Keratinocyte (primary cell): ENCODE measurements at regions not wholly inside any gene's neighbourhood (a gene's known extent, or its start where the extent isn't known, plus 50 kb on each side); places are given as distances from the start of the nearest gene placed in this dataset.

ENCODE experiments used
- DNase-seq: peaks from one replicate; pipeline ENCODE4 v3.0.0-alpha.2; 2011; ENCODE audit warnings: low read depth, missing footprints, low spot score
- FAIRE-seq: peaks from 2 replicates; lab custom pipeline; 2011; peaks lifted over from hg19 to GRCh38; lab: Jason Lieb, UNC
- H2AFZ ChIP-seq: 2 replicates; pipeline ENCODE4 v1.6.0; 2012; ENCODE audit warnings: low read length, control low read depth, inconsistent platforms; ENCODE audit not compliant: control insufficient read depth
- H3K27ac ChIP-seq: 2 replicates; pipeline ENCODE4 v1.5.1; 2011; ENCODE audit warnings: low read length; ENCODE audit not compliant: control insufficient read depth, insufficient read depth
- H3K27me3 ChIP-seq: 3 replicates; pipeline ENCODE4 v1.6.0; 2011; ENCODE audit warnings: low read length; ENCODE audit not compliant: control insufficient read depth, insufficient read depth; ENCODE audit errors: extremely low read depth
- H3K36me3 ChIP-seq, 2 experiments: 2 replicates in 1 of 2; 3 replicates in 1 of 2; pipeline ENCODE4 v1.5.1; 2011; ENCODE audit warnings: low read length in 2 of 2, mild to moderate bottlenecking in 1 of 2; ENCODE audit not compliant: control insufficient read depth in 2 of 2, insufficient read depth in 2 of 2; ENCODE audit errors: extremely low read depth in 1 of 2
- H3K4me1 ChIP-seq: 3 replicates; pipeline ENCODE4 v1.5.1; 2011; ENCODE audit warnings: low read length; ENCODE audit not compliant: control insufficient read depth, insufficient read depth; ENCODE audit errors: extremely low read depth
- H3K4me2 ChIP-seq: 3 replicates; pipeline ENCODE4 v1.6.0; 2011; ENCODE audit warnings: low read depth, low read length; ENCODE audit not compliant: control insufficient read depth, insufficient read depth; ENCODE audit errors: extremely low read depth
- H3K4me3 ChIP-seq, 3 experiments: fragments of 200-600 bp in 1 of 3; sonication (generic) in 1 of 3; 2 replicates in 2 of 3; 3 replicates in 1 of 3; pipeline ENCODE4 v1.5.1; 2011 to 2016; ENCODE audit warnings: low read length in 3 of 3, mild to moderate bottlenecking in 3 of 3, control low read depth in 2 of 3, inconsistent platforms in 1 of 3, low read depth in 1 of 3, mixed read lengths in 1 of 3, mixed run types in 1 of 3, moderate library complexity in 1 of 3; ENCODE audit not compliant: control insufficient read depth in 2 of 3, insufficient read depth in 2 of 3; ENCODE audit errors: extremely low read depth in 1 of 3
- H3K79me2 ChIP-seq: 2 replicates; pipeline ENCODE4 v1.6.0; 2012; ENCODE audit warnings: low read length; ENCODE audit not compliant: control insufficient read depth, insufficient read depth
- H3K9ac ChIP-seq: 3 replicates; pipeline ENCODE4 v1.6.0; 2011; ENCODE audit warnings: low read length; ENCODE audit not compliant: control insufficient read depth, insufficient read depth; ENCODE audit errors: extremely low read depth
- H3K9me1 ChIP-seq: 3 replicates; pipeline ENCODE4 v1.6.0; 2011; ENCODE audit warnings: low read length; ENCODE audit not compliant: control insufficient read depth, insufficient read depth; ENCODE audit errors: extremely low read depth
- H3K9me3 ChIP-seq: 2 replicates; pipeline ENCODE4 v1.5.1; 2012; ENCODE audit warnings: low read depth, low read length; ENCODE audit not compliant: control insufficient read depth
- H4K20me1 ChIP-seq: 3 replicates; pipeline ENCODE4 v1.6.0; 2011; ENCODE audit warnings: low read length; ENCODE audit not compliant: control insufficient read depth, insufficient read depth; ENCODE audit errors: extremely low read depth
- CTCF ChIP-seq, 3 experiments: IDR thresholded peaks in 1 of 3; conservative IDR thresholded peaks in 1 of 3; optimal IDR thresholded peaks in 1 of 3; 2 replicates in 2 of 3; 3 replicates in 1 of 3; pipeline versions ENCODE3 to v1.5.1; 2011; ENCODE audit warnings: low read length in 3 of 3, mild to moderate bottlenecking in 3 of 3, moderate library complexity in 2 of 3, control low read depth in 1 of 3, inconsistent platforms in 1 of 3; ENCODE audit not compliant: insufficient read depth in 2 of 3; ENCODE audit errors: extremely low read depth in 1 of 3
- EZH2 ChIP-seq: IDR thresholded peaks from one replicate; pipeline ENCODE4 v1.6.1; 2012; ENCODE audit warnings: inconsistent platforms, mild to moderate bottlenecking, low read length, moderate library complexity
- dilution Hi-C: fragments of 300-500 bp; cut with MboI; formaldehyde crosslinking; loops from one replicate; pipeline ENCODE4 v1.7.0; 2020; ENCODE audit warnings: low sequenced_read_pairs; ENCODE audit not compliant: extremely low pct_ligation_motif_present

GRCh38 chr4:144463896-144464295 is 182.1 kb upstream of the HHIP start:
- FAIRE-seq, result no peak
- TF ChIP-seq EZH2 (no peak), CTCF (optimal IDR thresholded peaks at IDR 0.05 in 1 of 3, IDR thresholded peaks at IDR 0.05 in 1 of 3, conservative IDR thresholded peaks at IDR 0.05 in 1 of 3; ENCODE audit: extremely low read depth in 1 of 3, insufficient read depth in 2 of 3, low read length in 3 of 3) (no peak)
- dilution Hi-C loops, result no loop called here

DNA sequence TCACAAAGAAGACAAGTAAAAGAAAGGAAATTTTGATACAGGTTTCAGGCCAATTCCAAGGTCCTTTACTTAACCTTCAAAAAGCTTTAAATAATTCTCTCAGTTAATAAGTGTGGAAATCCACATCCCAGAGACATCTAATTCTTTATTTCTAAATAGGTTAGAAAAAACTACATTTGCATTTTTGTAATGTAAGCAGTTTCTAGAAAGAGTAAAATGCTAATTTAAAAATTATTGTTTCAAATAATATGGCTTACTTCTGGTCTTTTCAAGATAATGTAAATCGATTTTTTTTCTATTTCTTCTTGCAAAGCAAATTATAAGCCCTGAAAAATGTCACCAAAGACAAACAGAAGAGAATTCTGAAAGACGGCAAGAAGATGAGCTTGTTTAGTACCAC is 180.4 kb upstream of the HHIP start:
- Histone ChIP-seq H4K20me1 (no peaks in the 10 kb centered on the region), H3K27ac (no peak overlapping the region), H3K9me3 (no peaks in the 10 kb centered on the region), H3K9me1 (no peaks in the 10 kb centered on the region), H3K27me3 (no peaks in the 10 kb centered on the region), H3K79me2 (no peaks in the 10 kb centered on the region), H2AFZ (no peak overlapping the region), H3K9ac (no peak overlapping the region), H3K4me1 (no peaks in the 10 kb centered on the region), H3K4me3 (no peak overlapping the region), H3K4me2 (no peak overlapping the region), H3K36me3 (no peaks in the 10 kb centered on the region)
- FAIRE-seq (no peak), DNase-seq (no peak)
- dilution Hi-C loops, result no loop called here
- TF ChIP-seq EZH2 (no peak), CTCF (optimal IDR thresholded peaks at IDR 0.05 in 1 of 3, IDR thresholded peaks at IDR 0.05 in 1 of 3, conservative IDR thresholded peaks at IDR 0.05 in 1 of 3; ENCODE audit: extremely low read depth in 1 of 3, insufficient read depth in 2 of 3, low read length in 3 of 3) (no peak)

More at GRCh38 chr4:144463896-144464295, 182.1 kb upstream of the HHIP start:
- no peaks in the 10 kb centered on the region for H3K79me2 ChIP-seq
- no peak for DNase-seq
- H3K9me3 ChIP-seq, result no peaks in the 10 kb centered on the region
- no peaks in the 10 kb centered on the region for H3K9me1 ChIP-seq
- no peaks in the 10 kb centered on the region for H3K36me3 ChIP-seq
- no peaks in the 10 kb centered on the region for H4K20me1 ChIP-seq
- no peaks in the 10 kb centered on the region for H3K4me1 ChIP-seq
- H3K9ac ChIP-seq, result no peak overlapping the region
- H3K4me3 ChIP-seq, result no peak overlapping the region
- H3K27ac ChIP-seq, result no peak overlapping the region
- no peaks in the 10 kb centered on the region for H3K27me3 ChIP-seq
- no peak overlapping the region for H2AFZ ChIP-seq
- no peak overlapping the region for H3K4me2 ChIP-seq
